ENCODE measurements at regions not wholly inside any gene's neighbourhood (a gene's known extent, or its start where the extent isn't known, plus 50 kb on each side); places are given as distances from the start of the nearest gene placed in this dataset.
"Not testable (repeated sequence)": the region's sequence is repeated elsewhere in the genome, so short reads cannot be mapped to it uniquely, and the experiment has no call there.

GRCh38 chr14:106348873-106349540 is 822.6 kb downstream of the TMEM121 start:
- peaks cover 10% of the 10 kb centered on the region for H3K4me1 ChIP-seq (ENCODE audit: low read depth, poor library complexity, severe bottlenecking)
- H3K36me3 ChIP-seq (ENCODE audit: insufficient read depth); H4K20me1 ChIP-seq (ENCODE audit: insufficient read depth); H3K9ac ChIP-seq; H3K27ac ChIP-seq; H3K79me2 ChIP-seq (ENCODE audit: insufficient read depth, low read depth); H3K4me2 ChIP-seq; H3K4me3 ChIP-seq (IDR thresholded peaks at IDR 0.05; ENCODE audit: insufficient read depth, low read depth, low read length); H3K27me3 ChIP-seq (ENCODE audit: insufficient read depth, low read depth); H2AFZ ChIP-seq (ENCODE audit: low read depth): not testable (repeated sequence)
- 0 out of 2 replicates have a peak, but pooled peaks have one; percentile 17 for TF ChIP-seq CTCF (conservative IDR thresholded peaks at IDR 0.05; ENCODE audit: low read depth, low read length)

GRCh38 chr14:106349678-106350457 is 823.5 kb downstream of the TMEM121 start:
- H3K9ac ChIP-seq; H3K36me3 ChIP-seq (ENCODE audit: insufficient read depth); H3K79me2 ChIP-seq (ENCODE audit: insufficient read depth, low read depth); H3K4me2 ChIP-seq; H2AFZ ChIP-seq (ENCODE audit: low read depth); H3K27me3 ChIP-seq (ENCODE audit: insufficient read depth, low read depth); H3K4me3 ChIP-seq (IDR thresholded peaks at IDR 0.05; ENCODE audit: insufficient read depth, low read depth, low read length); H4K20me1 ChIP-seq (ENCODE audit: insufficient read depth); H3K27ac ChIP-seq: not testable (repeated sequence)
- peaks cover 16% of the 10 kb centered on the region for H3K4me1 ChIP-seq (ENCODE audit: low read depth, poor library complexity, severe bottlenecking)

- Histone ChIP-seq H3K27ac (peak overlapping the region; percentile 71), H3K4me2 (peak overlapping the region; percentile 82; the same call in 1 of the 2 replicates), H3K4me1 (ENCODE audit: low read depth, poor library complexity, severe bottlenecking) (peaks cover 31% of the 10 kb centered on the region)
- not testable (repeated sequence) for H4K20me1 ChIP-seq (ENCODE audit: insufficient read depth); H3K79me2 ChIP-seq (ENCODE audit: insufficient read depth, low read depth); H3K9ac ChIP-seq; H3K27me3 ChIP-seq (ENCODE audit: insufficient read depth, low read depth); H2AFZ ChIP-seq (ENCODE audit: low read depth); H3K4me3 ChIP-seq (IDR thresholded peaks at IDR 0.05; ENCODE audit: insufficient read depth, low read depth, low read length); H3K36me3 ChIP-seq (ENCODE audit: insufficient read depth)
Observed at GRCh38 chr14:106355007-106355791, 828.8 kb downstream of the TMEM121 start.

GRCh38 chr14:106355881-106356642 is 829.7 kb downstream of the TMEM121 start:
- Histone ChIP-seq H3K27ac (peak overlapping the region; percentile 71), H3K4me1 (ENCODE audit: low read depth, poor library complexity, severe bottlenecking) (peaks cover 31% of the 10 kb centered on the region), H2AFZ (ENCODE audit: low read depth) (peak overlapping the region; percentile 12; the same call in 1 of the 2 replicates), H3K4me2 (peak overlapping the region; percentile 67)
- H3K4me3 ChIP-seq (IDR thresholded peaks at IDR 0.05; ENCODE audit: insufficient read depth, low read depth, low read length); H3K27me3 ChIP-seq (ENCODE audit: insufficient read depth, low read depth); H3K9ac ChIP-seq; H4K20me1 ChIP-seq (ENCODE audit: insufficient read depth); H3K36me3 ChIP-seq (ENCODE audit: insufficient read depth); H3K79me2 ChIP-seq (ENCODE audit: insufficient read depth, low read depth): not testable (repeated sequence)

GRCh38 chr14:106356643-106356930 is 830.2 kb downstream of the TMEM121 start:
- H3K4me3 ChIP-seq (IDR thresholded peaks at IDR 0.05; ENCODE audit: insufficient read depth, low read depth, low read length); H3K27me3 ChIP-seq (ENCODE audit: insufficient read depth, low read depth); H3K36me3 ChIP-seq (ENCODE audit: insufficient read depth); H3K79me2 ChIP-seq (ENCODE audit: insufficient read depth, low read depth); H3K9ac ChIP-seq; H4K20me1 ChIP-seq (ENCODE audit: insufficient read depth): not testable (repeated sequence)
- peak overlapping the region; percentile 71 for H3K27ac ChIP-seq
- peak overlapping the region; percentile 12; the same call in 1 of the 2 replicates for H2AFZ ChIP-seq (ENCODE audit: low read depth)
- H3K4me1 ChIP-seq (ENCODE audit: low read depth, poor library complexity, severe bottlenecking), result peaks cover 31% of the 10 kb centered on the region
- peak overlapping the region; percentile 67; the same call in 1 of the 2 replicates for H3K4me2 ChIP-seq

GRCh38 chr14:106359157-106359887 is 832.9 kb downstream of the TMEM121 start:
- H2AFZ ChIP-seq (ENCODE audit: low read depth); H3K79me2 ChIP-seq (ENCODE audit: insufficient read depth, low read depth); H3K4me3 ChIP-seq (IDR thresholded peaks at IDR 0.05; ENCODE audit: insufficient read depth, low read depth, low read length); H4K20me1 ChIP-seq (ENCODE audit: insufficient read depth); H3K27me3 ChIP-seq (ENCODE audit: insufficient read depth, low read depth); H3K27ac ChIP-seq; H3K36me3 ChIP-seq (ENCODE audit: insufficient read depth); H3K4me2 ChIP-seq; H3K9ac ChIP-seq: not testable (repeated sequence)
- peaks cover 31% of the 10 kb centered on the region for H3K4me1 ChIP-seq (ENCODE audit: low read depth, poor library complexity, severe bottlenecking)

GRCh38 chr14:106365371-106365770 is 839.0 kb downstream of the TMEM121 start:
- not testable (repeated sequence) for H3K4me3 ChIP-seq (IDR thresholded peaks at IDR 0.05; ENCODE audit: insufficient read depth, low read depth, low read length); H3K9ac ChIP-seq; H3K27ac ChIP-seq; H3K79me2 ChIP-seq (ENCODE audit: insufficient read depth, low read depth); H4K20me1 ChIP-seq (ENCODE audit: insufficient read depth); H3K4me1 ChIP-seq (ENCODE audit: low read depth, poor library complexity, severe bottlenecking); H3K4me2 ChIP-seq; H2AFZ ChIP-seq (ENCODE audit: low read depth); H3K27me3 ChIP-seq (ENCODE audit: insufficient read depth, low read depth); H3K36me3 ChIP-seq (ENCODE audit: insufficient read depth)

- H3K79me2 ChIP-seq (ENCODE audit: insufficient read depth, low read depth); H4K20me1 ChIP-seq (ENCODE audit: insufficient read depth); H3K9ac ChIP-seq; H3K27ac ChIP-seq; H3K4me3 ChIP-seq (IDR thresholded peaks at IDR 0.05; ENCODE audit: insufficient read depth, low read depth, low read length); H3K4me2 ChIP-seq; H2AFZ ChIP-seq (ENCODE audit: low read depth); H3K36me3 ChIP-seq (ENCODE audit: insufficient read depth); H3K27me3 ChIP-seq (ENCODE audit: insufficient read depth, low read depth); H3K4me1 ChIP-seq (ENCODE audit: low read depth, poor library complexity, severe bottlenecking): not testable (repeated sequence)
Observed at GRCh38 chr14:106365894-106366293, 839.5 kb downstream of the TMEM121 start.
